Parathyroid adenoma (tissue), 2 donors: ENCODE measurements at regions not wholly inside any gene's neighbourhood (a gene's known extent, or its start where the extent isn't known, plus 50 kb on each side); places are given as distances from the start of the nearest gene placed in this dataset.

Source experiments
- H2AFZ ChIP-seq: fragments of 300-600 bp; sonication (generic); one replicate; pipeline ENCODE4 v1.7.0; 2017; ENCODE audit warnings: antibody characterized with exemption, mild to moderate bottlenecking
- H3K27ac ChIP-seq: fragments of 300-600 bp; sonication (generic); one replicate; pipeline ENCODE4 v1.7.0; 2017
- H3K27me3 ChIP-seq: fragments of 300-600 bp; sonication (generic); one replicate; pipeline ENCODE4 v1.7.0; 2017; ENCODE audit warnings: low read length; ENCODE audit not compliant: control insufficient read depth, insufficient read depth
- H3K36me3 ChIP-seq: fragments of 300-600 bp; sonication (generic); one replicate; pipeline ENCODE4 v1.7.0; 2017; ENCODE audit warnings: low read length; ENCODE audit not compliant: control insufficient read depth, insufficient read depth
- H3K4me1 ChIP-seq: fragments of 300-600 bp; sonication (generic); one replicate; pipeline ENCODE4 v1.7.0; 2017; ENCODE audit warnings: control low read depth
- H3K4me2 ChIP-seq: fragments of 300-600 bp; sonication (generic); one replicate; pipeline ENCODE4 v1.7.0; 2017; ENCODE audit warnings: low read length
- H3K4me3 ChIP-seq: fragments of 300-600 bp; sonication (generic); one replicate; pipeline ENCODE4 v1.7.0; 2017; ENCODE audit warnings: low read depth, low read length
- H3K79me2 ChIP-seq: fragments of 300-600 bp; sonication (generic); one replicate; pipeline ENCODE4 v1.7.0; 2017; ENCODE audit warnings: control low read depth
- H3K9ac ChIP-seq: fragments of 300-600 bp; sonication (generic); one replicate; pipeline ENCODE4 v1.7.0; 2017; ENCODE audit warnings: mild to moderate bottlenecking
- H3K9me3 ChIP-seq: fragments of 300-600 bp; sonication (generic); one replicate; pipeline ENCODE4 v1.7.0; 2017; ENCODE audit warnings: low read length; ENCODE audit not compliant: control insufficient read depth
- TF ChIP-seq, protein P1 (sequence below): fragments of 300-600 bp; sonication (generic); IDR thresholded peaks from one replicate; pipeline ENCODE4 v1.7.0; 2017; ENCODE audit warnings: antibody characterized with exemption, mild to moderate bottlenecking
- donor health status: primary hyperparathyroidism.

- TF ChIP-seq, protein P1, sequence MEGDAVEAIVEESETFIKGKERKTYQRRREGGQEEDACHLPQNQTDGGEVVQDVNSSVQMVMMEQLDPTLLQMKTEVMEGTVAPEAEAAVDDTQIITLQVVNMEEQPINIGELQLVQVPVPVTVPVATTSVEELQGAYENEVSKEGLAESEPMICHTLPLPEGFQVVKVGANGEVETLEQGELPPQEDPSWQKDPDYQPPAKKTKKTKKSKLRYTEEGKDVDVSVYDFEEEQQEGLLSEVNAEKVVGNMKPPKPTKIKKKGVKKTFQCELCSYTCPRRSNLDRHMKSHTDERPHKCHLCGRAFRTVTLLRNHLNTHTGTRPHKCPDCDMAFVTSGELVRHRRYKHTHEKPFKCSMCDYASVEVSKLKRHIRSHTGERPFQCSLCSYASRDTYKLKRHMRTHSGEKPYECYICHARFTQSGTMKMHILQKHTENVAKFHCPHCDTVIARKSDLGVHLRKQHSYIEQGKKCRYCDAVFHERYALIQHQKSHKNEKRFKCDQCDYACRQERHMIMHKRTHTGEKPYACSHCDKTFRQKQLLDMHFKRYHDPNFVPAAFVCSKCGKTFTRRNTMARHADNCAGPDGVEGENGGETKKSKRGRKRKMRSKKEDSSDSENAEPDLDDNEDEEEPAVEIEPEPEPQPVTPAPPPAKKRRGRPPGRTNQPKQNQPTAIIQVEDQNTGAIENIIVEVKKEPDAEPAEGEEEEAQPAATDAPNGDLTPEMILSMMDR, result no peak
- H3K4me3 ChIP-seq, result no peak overlapping the region
Observed at GRCh38 chr3:21330293-21330692, 420.7 kb downstream of the ZNF385D start.

GRCh38 chr3:21328711-21329390 lies 422.2 kb downstream of the ZNF385D start:
- no peak overlapping the region for H2AFZ ChIP-seq
- no peak overlapping the region for H3K4me3 ChIP-seq
- no peak overlapping the region for H3K27ac ChIP-seq
- H3K27me3 ChIP-seq, result no peaks in the 10 kb centered on the region
- H3K79me2 ChIP-seq, result no peaks in the 10 kb centered on the region
- H3K36me3 ChIP-seq, result no peaks in the 10 kb centered on the region
- H3K4me2 ChIP-seq, result no peak overlapping the region
- TF ChIP-seq, protein P1, result no peak
- no peaks in the 10 kb centered on the region for H3K4me1 ChIP-seq
- H3K9ac ChIP-seq, result no peak overlapping the region
- H3K9me3 ChIP-seq, result no peaks in the 10 kb centered on the region

More at GRCh38 chr3:21330293-21330692, 420.7 kb downstream of the ZNF385D start:
- Histone ChIP-seq H3K9ac (no peak overlapping the region), H2AFZ (no peak overlapping the region), H3K9me3 (no peaks in the 10 kb centered on the region), H3K27me3 (no peaks in the 10 kb centered on the region), H3K4me1 (no peaks in the 10 kb centered on the region), H3K79me2 (no peaks in the 10 kb centered on the region), H3K27ac (no peak overlapping the region), H3K36me3 (no peaks in the 10 kb centered on the region), H3K4me2 (peak overlapping the region; percentile 64)

GRCh38 chr3:21326704-21327475 lies 424.1 kb downstream of the ZNF385D start:
- H3K27me3 ChIP-seq, result no peaks in the 10 kb centered on the region
- H3K4me2 ChIP-seq, result no peak overlapping the region
- no peak overlapping the region for H2AFZ ChIP-seq
- no peaks in the 10 kb centered on the region for H3K9me3 ChIP-seq
- no peaks in the 10 kb centered on the region for H3K36me3 ChIP-seq
- TF ChIP-seq, protein P1, result no peak
- H3K9ac ChIP-seq, result no peak overlapping the region
- no peak overlapping the region for H3K4me3 ChIP-seq
- H3K79me2 ChIP-seq, result no peaks in the 10 kb centered on the region
- no peak overlapping the region for H3K27ac ChIP-seq
- H3K4me1 ChIP-seq, result no peaks in the 10 kb centered on the region

DNA sequence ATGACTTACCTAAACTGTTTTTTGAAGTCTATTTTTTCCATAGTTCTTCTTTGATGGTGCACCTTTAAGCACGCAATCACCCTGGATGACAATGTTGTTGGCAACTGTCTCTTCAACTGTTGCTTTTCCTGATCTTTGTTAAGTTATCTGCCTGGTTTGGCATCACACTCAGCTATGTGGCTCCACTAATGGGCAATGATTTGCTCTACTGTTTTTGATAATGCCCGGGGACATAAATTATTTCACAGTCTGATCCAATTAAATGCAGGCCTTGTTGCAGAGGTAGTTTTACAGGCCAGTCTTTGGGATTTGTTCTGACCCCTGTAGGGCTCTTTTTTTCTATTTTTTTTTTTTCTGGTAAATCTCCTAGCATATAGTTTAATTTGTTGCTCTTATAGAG lies 436.3 kb downstream of the ZNF385D start:
- Histone ChIP-seq H3K27me3 (no peaks in the 10 kb centered on the region), H3K9ac (no peak overlapping the region), H2AFZ (no peak overlapping the region), H3K9me3 (no peaks in the 10 kb centered on the region), H3K27ac (no peak overlapping the region), H3K36me3 (no peaks in the 10 kb centered on the region), H3K4me1 (no peaks in the 10 kb centered on the region), H3K4me2 (no peak overlapping the region), H3K4me3 (no peak overlapping the region), H3K79me2 (no peaks in the 10 kb centered on the region)
- TF ChIP-seq, protein P1, result no peak
